HG02610 (cell line): ENCODE measurements at regions not wholly inside any gene's neighbourhood (a gene's known extent, or its start where the extent isn't known, plus 50 kb on each side); places are given as distances from the start of the nearest gene placed in this dataset.

Experiments
- ATAC-seq: cut with Tn5 transposase; IDR thresholded peaks from one replicate; pipeline ENCODE4 v1.9.1; 2021; ENCODE audit warnings: mild to moderate bottlenecking, moderate library complexity; ENCODE audit not compliant: unreplicated experiment

- ATAC-seq, result no peak
These were observed 500.2 kb upstream of the HS6ST1 start for GRCh38 chr2:128818704-128819491.

GRCh38 chr2:128820452-128820851 is 501.8 kb upstream of the HS6ST1 start:
- ATAC-seq, result no peak

- no peak for ATAC-seq
These were observed 502.3 kb upstream of the HS6ST1 start for GRCh38 chr2:128821010-128821409.

- ATAC-seq, result no peak
These were observed 514.4 kb upstream of the HS6ST1 start for GRCh38 chr2:128832946-128833663.

- ATAC-seq, result no peak
These were observed 515.0 kb upstream of the HS6ST1 start for GRCh38 chr2:128833664-128834027.

GRCh38 chr2:128834207-128834879 is 515.7 kb upstream of the HS6ST1 start:
- ATAC-seq, result no peak

GRCh38 chr2:128834880-128835252 is 516.2 kb upstream of the HS6ST1 start:
- no peak for ATAC-seq

- no peak for ATAC-seq
These were observed 516.7 kb upstream of the HS6ST1 start for GRCh38 chr2:128835342-128835855.

- no peak for ATAC-seq
These were observed 517.3 kb upstream of the HS6ST1 start for GRCh38 chr2:128835974-128836373.

- ATAC-seq, result no peak
These were observed 518.0 kb upstream of the HS6ST1 start for GRCh38 chr2:128836559-128837100.

- ATAC-seq, result no peak
These were observed 519.6 kb upstream of the HS6ST1 start for GRCh38 chr2:128838244-128838643.

GRCh38 chr2:128841803-128842202 is 523.1 kb upstream of the HS6ST1 start:
- ATAC-seq, result no peak

- no peak for ATAC-seq
These were observed 548.6 kb upstream of the HS6ST1 start for GRCh38 chr2:128867311-128867710.

GRCh38 chr2:128867936-128868636 is 549.4 kb upstream of the HS6ST1 start:
- ATAC-seq, result no peak

GRCh38 chr2:128868686-128869551 is 550.3 kb upstream of the HS6ST1 start:
- ATAC-seq, result no peak

GRCh38 chr2:128874608-128875007 is 555.9 kb upstream of the HS6ST1 start:
- no peak for ATAC-seq

- ATAC-seq, result no peak
These were observed 558.6 kb upstream of the HS6ST1 start for GRCh38 chr2:128876986-128877983.

GRCh38 chr2:128879161-128879560 is 560.5 kb upstream of the HS6ST1 start:
- no peak for ATAC-seq

GRCh38 chr2:128894896-128895295 is 576.2 kb upstream of the HS6ST1 start:
- ATAC-seq, result no peak
